ENCODE measurements at regions not wholly inside any gene's neighbourhood (a gene's known extent, or its start where the extent isn't known, plus 50 kb on each side); places are given as distances from the start of the nearest gene placed in this dataset.
A peak's percentile ranks its signal among the peaks of the same experiment; 100 is the strongest.

GRCh38 chr9:78806492-78807160, 509.7 kb downstream of the PSAT1 start:
- H3K27me3 ChIP-seq (ENCODE audit: control insufficient read depth, insufficient read depth, low read length) = no peaks in the 10 kb centered on the region
- WGBS (ENCODE audit: insufficient coverage, low lambda C conversion rate) = 100% methylated on average over 1 of the region's 4 CpGs
- no peaks in the 10 kb centered on the region for H3K36me3 ChIP-seq (ENCODE audit: control insufficient read depth, insufficient read depth, low read length)
- no peak overlapping the region for H3K27ac ChIP-seq (ENCODE audit: low read length)
- H3K9me3 ChIP-seq (ENCODE audit: control insufficient read depth, low read depth, low read length) = no peaks in the 10 kb centered on the region
- DNase-seq = no peak
- no peaks in the 10 kb centered on the region for H3K4me1 ChIP-seq (ENCODE audit: control insufficient read depth, insufficient read depth, low read length)
- H3K4me3 ChIP-seq (ENCODE audit: low read length) = no peak overlapping the region

DNA sequence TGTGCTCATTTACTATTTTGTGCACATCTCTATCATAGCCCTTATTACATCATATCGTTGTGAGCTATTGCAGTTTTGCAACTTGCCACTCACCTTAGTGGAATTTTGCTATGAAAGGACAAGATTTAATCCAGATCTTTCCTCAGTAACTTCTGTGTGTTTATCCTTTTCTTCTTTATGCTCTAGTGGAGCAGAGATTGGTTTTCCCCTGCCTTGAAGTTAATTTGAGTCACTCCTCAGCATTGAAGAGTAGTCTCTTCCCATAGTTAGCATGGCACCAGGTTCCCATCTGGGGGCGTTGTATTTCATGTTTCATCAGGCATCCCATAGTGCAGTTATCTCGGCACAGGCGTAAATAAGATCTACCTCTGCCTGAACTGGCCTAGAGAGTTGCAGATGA, 510.4 kb downstream of the PSAT1 start:
- Histone ChIP-seq H3K9me3 (ENCODE audit: control insufficient read depth, low read depth, low read length) (no peaks in the 10 kb centered on the region), H3K27ac (ENCODE audit: low read length) (no peak overlapping the region), H3K4me3 (ENCODE audit: low read length) (no peak overlapping the region), H3K4me1 (ENCODE audit: control insufficient read depth, insufficient read depth, low read length) (no peaks in the 10 kb centered on the region), H3K27me3 (ENCODE audit: control insufficient read depth, insufficient read depth, low read length) (no peaks in the 10 kb centered on the region), H3K36me3 (ENCODE audit: control insufficient read depth, insufficient read depth, low read length) (no peaks in the 10 kb centered on the region)
- WGBS (ENCODE audit: insufficient coverage, low lambda C conversion rate) = 100% methylated on average over 2 of the region's 4 CpGs
- DNase-seq = no peak

- no peaks in the 10 kb centered on the region for H3K9me3 ChIP-seq (ENCODE audit: control insufficient read depth, low read depth, low read length)
- no peak overlapping the region for H3K4me3 ChIP-seq (ENCODE audit: low read length)
- H3K27me3 ChIP-seq (ENCODE audit: control insufficient read depth, insufficient read depth, low read length) = no peaks in the 10 kb centered on the region
- no peak overlapping the region for H3K27ac ChIP-seq (ENCODE audit: low read length)
- WGBS (ENCODE audit: insufficient coverage, low lambda C conversion rate) = 86% methylated on average over 1 of the region's 3 CpGs
- H3K36me3 ChIP-seq (ENCODE audit: control insufficient read depth, insufficient read depth, low read length) = no peaks in the 10 kb centered on the region
- no peak for DNase-seq
- no peaks in the 10 kb centered on the region for H3K4me1 ChIP-seq (ENCODE audit: control insufficient read depth, insufficient read depth, low read length)
Observed at GRCh38 chr9:78808048-78808447, 511.1 kb downstream of the PSAT1 start.

- no peaks in the 10 kb centered on the region for H3K36me3 ChIP-seq (ENCODE audit: control insufficient read depth, insufficient read depth, low read length)
- H3K27ac ChIP-seq (ENCODE audit: low read length) = no peak overlapping the region
- whole genome bisulfite sequencing (ENCODE audit: insufficient coverage, low lambda C conversion rate) = no CpG with 5 or more reads among the region's 10 CpGs
- no peaks in the 10 kb centered on the region for H3K9me3 ChIP-seq (ENCODE audit: control insufficient read depth, low read depth, low read length)
- H3K27me3 ChIP-seq (ENCODE audit: control insufficient read depth, insufficient read depth, low read length) = no peaks in the 10 kb centered on the region
- no peak for DNase-seq
- H3K4me3 ChIP-seq (ENCODE audit: low read length) = no peak overlapping the region
- H3K4me1 ChIP-seq (ENCODE audit: control insufficient read depth, insufficient read depth, low read length) = no peaks in the 10 kb centered on the region
Observed at GRCh38 chr9:78811622-78812276, 514.8 kb downstream of the PSAT1 start.

GRCh38 chr9:78812665-78813064, 515.7 kb downstream of the PSAT1 start:
- H3K4me1 ChIP-seq (ENCODE audit: control insufficient read depth, insufficient read depth, low read length) = no peaks in the 10 kb centered on the region
- DNase-seq = no peak
- H3K27ac ChIP-seq (ENCODE audit: low read length) = no peak overlapping the region
- H3K9me3 ChIP-seq (ENCODE audit: control insufficient read depth, low read depth, low read length) = no peaks in the 10 kb centered on the region
- WGBS (ENCODE audit: insufficient coverage, low lambda C conversion rate) = no CpG with 5 or more reads among the region's 3 CpGs
- H3K4me3 ChIP-seq (ENCODE audit: low read length) = no peak overlapping the region
- no peaks in the 10 kb centered on the region for H3K36me3 ChIP-seq (ENCODE audit: control insufficient read depth, insufficient read depth, low read length)
- no peaks in the 10 kb centered on the region for H3K27me3 ChIP-seq (ENCODE audit: control insufficient read depth, insufficient read depth, low read length)

- H3K36me3 ChIP-seq (ENCODE audit: control insufficient read depth, insufficient read depth, low read length) = no peaks in the 10 kb centered on the region
- no peaks in the 10 kb centered on the region for H3K27me3 ChIP-seq (ENCODE audit: control insufficient read depth, insufficient read depth, low read length)
- H3K4me1 ChIP-seq (ENCODE audit: control insufficient read depth, insufficient read depth, low read length) = no peaks in the 10 kb centered on the region
- H3K27ac ChIP-seq (ENCODE audit: low read length) = no peak overlapping the region
- H3K9me3 ChIP-seq (ENCODE audit: control insufficient read depth, low read depth, low read length) = no peaks in the 10 kb centered on the region
- WGBS (ENCODE audit: insufficient coverage, low lambda C conversion rate) = 81% methylated on average over 14 of the region's 15 CpGs
- no peak for DNase-seq
- no peak overlapping the region for H3K4me3 ChIP-seq (ENCODE audit: low read length)
Observed at GRCh38 chr9:78813602-78814180, 516.8 kb downstream of the PSAT1 start.

DNA sequence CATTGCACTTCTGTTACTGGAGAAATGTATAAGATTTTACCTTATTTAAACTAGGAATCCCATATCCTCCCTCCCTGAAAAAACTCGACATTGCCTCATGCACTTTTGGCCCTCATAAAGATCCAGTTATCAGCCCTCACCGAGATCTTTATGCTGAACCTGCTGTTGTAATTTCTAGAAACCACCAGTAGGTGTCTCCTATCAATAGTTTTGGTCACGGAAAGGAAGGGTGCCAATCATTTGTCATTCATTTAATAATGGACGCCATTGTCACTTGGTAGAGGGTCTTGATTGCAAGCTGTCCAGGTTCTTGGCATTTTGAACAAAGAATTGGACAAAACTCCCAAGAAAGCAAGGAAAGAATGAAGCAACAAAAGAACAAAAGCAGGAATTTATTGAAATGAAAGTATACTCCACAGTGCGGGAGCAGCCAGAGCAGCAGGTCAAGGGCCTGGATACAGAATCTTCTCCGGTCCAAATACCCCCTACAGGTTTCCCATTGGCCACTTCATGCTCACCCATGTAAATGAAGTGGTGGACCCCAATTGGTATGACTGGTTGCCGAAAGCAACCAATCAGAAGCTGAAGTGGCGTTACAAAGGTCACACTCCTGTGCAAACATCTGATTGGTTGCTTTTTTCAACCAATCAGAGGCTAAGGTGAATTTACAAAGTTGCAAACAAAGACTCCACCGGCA, 524.3 kb downstream of the PSAT1 start:
- Histone ChIP-seq H3K9me3 (ENCODE audit: control insufficient read depth, low read depth, low read length) (no peaks in the 10 kb centered on the region), H3K27ac (ENCODE audit: low read length) (no peak overlapping the region), H3K4me3 (ENCODE audit: low read length) (no peak overlapping the region), H3K36me3 (ENCODE audit: control insufficient read depth, insufficient read depth, low read length) (no peaks in the 10 kb centered on the region), H3K4me1 (ENCODE audit: control insufficient read depth, insufficient read depth, low read length) (no peaks in the 10 kb centered on the region), H3K27me3 (ENCODE audit: control insufficient read depth, insufficient read depth, low read length) (no peaks in the 10 kb centered on the region)
- peak in 1 of 2 donors; percentile 8 for DNase-seq
- WGBS (ENCODE audit: insufficient coverage, low lambda C conversion rate) = 8% methylated on average over 2 of the region's 9 CpGs

- DNase-seq = no peak
- 88% methylated on average over 2 of the region's 3 CpGs for WGBS (ENCODE audit: insufficient coverage, low lambda C conversion rate)
- no peaks in the 10 kb centered on the region for H3K36me3 ChIP-seq (ENCODE audit: control insufficient read depth, insufficient read depth, low read length)
- H3K4me3 ChIP-seq (ENCODE audit: low read length) = no peak overlapping the region
- no peak overlapping the region for H3K27ac ChIP-seq (ENCODE audit: low read length)
- H3K9me3 ChIP-seq (ENCODE audit: control insufficient read depth, low read depth, low read length) = no peaks in the 10 kb centered on the region
- H3K4me1 ChIP-seq (ENCODE audit: control insufficient read depth, insufficient read depth, low read length) = no peaks in the 10 kb centered on the region
- no peaks in the 10 kb centered on the region for H3K27me3 ChIP-seq (ENCODE audit: control insufficient read depth, insufficient read depth, low read length)
Observed at GRCh38 chr9:78826527-78826926, 529.6 kb downstream of the PSAT1 start.

DNA sequence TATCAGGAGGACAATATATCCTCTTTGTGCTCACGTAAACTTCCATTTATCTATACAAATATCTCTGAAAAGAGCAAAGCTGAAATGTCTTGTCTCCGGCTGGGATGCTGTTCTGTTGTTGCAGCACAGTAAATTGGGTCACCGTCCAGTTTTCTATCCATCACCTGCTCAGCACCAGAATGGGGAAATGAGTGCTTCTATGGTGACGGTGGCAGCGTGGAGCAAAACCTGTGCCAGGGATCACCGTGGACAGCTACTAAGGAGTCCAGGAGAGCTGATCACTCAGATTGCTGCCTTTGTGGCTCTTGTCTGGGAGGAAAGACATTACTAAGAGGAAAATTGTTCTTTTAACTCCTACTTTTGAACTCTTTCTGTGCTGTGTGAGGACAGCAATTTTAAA, 531.6 kb downstream of the PSAT1 start:
- no CpG with 5 or more reads among the region's 6 CpGs for WGBS (ENCODE audit: insufficient coverage, low lambda C conversion rate)
- no peaks in the 10 kb centered on the region for H3K9me3 ChIP-seq (ENCODE audit: control insufficient read depth, low read depth, low read length)
- no peaks in the 10 kb centered on the region for H3K27me3 ChIP-seq (ENCODE audit: control insufficient read depth, insufficient read depth, low read length)
- no peak overlapping the region for H3K27ac ChIP-seq (ENCODE audit: low read length)
- no peak for DNase-seq
- H3K4me1 ChIP-seq (ENCODE audit: control insufficient read depth, insufficient read depth, low read length) = no peaks in the 10 kb centered on the region
- no peaks in the 10 kb centered on the region for H3K36me3 ChIP-seq (ENCODE audit: control insufficient read depth, insufficient read depth, low read length)
- no peak overlapping the region for H3K4me3 ChIP-seq (ENCODE audit: low read length)

GRCh38 chr9:78830301-78830700, 533.4 kb downstream of the PSAT1 start:
- no peak for DNase-seq
- Histone ChIP-seq H3K27ac (ENCODE audit: low read length) (no peak overlapping the region), H3K36me3 (ENCODE audit: control insufficient read depth, insufficient read depth, low read length) (no peaks in the 10 kb centered on the region), H3K27me3 (ENCODE audit: control insufficient read depth, insufficient read depth, low read length) (no peaks in the 10 kb centered on the region), H3K9me3 (ENCODE audit: control insufficient read depth, low read depth, low read length) (no peaks in the 10 kb centered on the region), H3K4me3 (ENCODE audit: low read length) (no peak overlapping the region), H3K4me1 (ENCODE audit: control insufficient read depth, insufficient read depth, low read length) (no peaks in the 10 kb centered on the region)
- WGBS (ENCODE audit: insufficient coverage, low lambda C conversion rate) = no CpG with 5 or more reads among the region's 1 CpG

Data from large intestine (tissue), 3 donors.